ENCODE measurements at regions not wholly inside any gene's neighbourhood (a gene's known extent, or its start where the extent isn't known, plus 50 kb on each side); places are given as distances from the start of the nearest gene placed in this dataset.
A peak's percentile ranks its signal among the peaks of the same experiment; 100 is the strongest.

DNA sequence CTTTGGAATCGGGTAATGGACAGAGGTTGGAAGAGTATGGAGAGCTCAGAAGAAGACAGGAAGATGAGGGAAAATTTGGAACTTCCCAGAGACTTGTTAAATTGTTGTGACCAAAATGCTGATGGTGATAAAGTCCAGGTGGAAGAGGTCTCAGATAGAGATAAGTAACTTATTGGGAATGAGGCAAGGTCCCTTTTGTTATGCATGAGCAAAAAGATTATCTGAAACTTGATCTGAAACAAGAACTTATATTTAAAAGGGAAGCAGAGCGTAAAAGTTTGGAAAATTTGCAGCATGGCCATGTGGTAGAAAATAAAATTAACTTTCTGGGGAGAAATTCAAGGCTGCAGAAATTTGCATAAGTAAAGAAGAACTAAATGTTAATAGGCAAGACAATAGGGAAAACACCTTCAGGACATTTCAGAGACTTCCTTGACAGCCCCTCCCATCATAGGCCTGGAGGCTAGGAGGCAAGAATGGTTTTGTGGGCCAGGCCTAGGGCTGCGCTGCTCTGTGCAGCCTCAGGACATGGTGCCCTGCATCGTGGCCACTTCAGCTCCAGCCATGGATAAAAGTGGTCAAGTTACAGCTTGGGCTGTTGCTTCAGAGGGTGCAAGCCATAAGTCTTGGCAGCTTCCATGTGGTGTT, 425.7 kb upstream of the PRICKLE1 start:
- no peak for DNase-seq (ENCODE audit: low read depth)

DNA sequence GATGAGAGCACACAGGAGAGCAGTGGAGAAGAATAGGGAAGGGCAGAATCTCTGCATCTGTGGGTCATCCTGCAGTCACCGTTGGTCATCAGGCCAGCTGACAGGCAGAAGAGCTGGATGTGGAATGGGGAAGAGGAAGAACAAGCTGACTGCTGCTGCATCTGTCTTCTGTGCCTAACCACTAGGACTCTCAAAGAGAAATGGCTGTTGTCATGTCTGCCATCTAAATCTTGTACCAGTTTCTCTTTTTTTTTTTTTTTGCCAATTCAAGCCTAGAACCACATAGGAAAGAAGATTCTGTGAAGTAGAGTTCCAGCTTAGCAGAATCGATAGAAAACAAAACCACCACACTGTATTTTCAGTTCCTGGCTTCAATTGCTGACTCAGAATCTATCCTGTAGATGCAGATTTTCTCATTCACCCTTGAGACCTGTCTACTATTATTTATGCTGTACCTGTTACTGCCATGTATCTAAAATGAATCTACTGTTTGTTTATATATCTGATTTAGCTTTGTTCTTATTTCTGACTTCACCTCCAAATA, 421.9 kb upstream of the PRICKLE1 start:
- no peak for DNase-seq (ENCODE audit: low read depth)

DNA sequence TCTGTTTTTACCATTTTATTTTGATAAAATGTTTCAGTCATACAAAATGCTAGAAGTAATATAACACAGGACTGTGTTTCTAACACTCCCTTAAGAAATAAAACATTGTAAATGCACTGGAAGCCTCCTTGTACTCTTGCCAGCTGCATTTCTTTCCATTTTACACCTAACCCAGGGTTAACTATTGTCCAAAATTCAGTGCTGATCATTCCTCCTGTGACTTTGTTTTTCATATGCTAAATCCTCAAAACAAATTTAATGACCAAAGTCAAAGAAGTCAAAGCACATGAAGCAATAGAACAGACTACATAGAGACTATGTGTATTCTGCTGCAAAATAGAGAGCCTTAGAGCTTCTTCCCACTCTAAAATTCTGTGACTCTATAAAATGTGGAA, 420.3 kb upstream of the PRICKLE1 start:
- DNase-seq (ENCODE audit: low read depth): no peak

DNA sequence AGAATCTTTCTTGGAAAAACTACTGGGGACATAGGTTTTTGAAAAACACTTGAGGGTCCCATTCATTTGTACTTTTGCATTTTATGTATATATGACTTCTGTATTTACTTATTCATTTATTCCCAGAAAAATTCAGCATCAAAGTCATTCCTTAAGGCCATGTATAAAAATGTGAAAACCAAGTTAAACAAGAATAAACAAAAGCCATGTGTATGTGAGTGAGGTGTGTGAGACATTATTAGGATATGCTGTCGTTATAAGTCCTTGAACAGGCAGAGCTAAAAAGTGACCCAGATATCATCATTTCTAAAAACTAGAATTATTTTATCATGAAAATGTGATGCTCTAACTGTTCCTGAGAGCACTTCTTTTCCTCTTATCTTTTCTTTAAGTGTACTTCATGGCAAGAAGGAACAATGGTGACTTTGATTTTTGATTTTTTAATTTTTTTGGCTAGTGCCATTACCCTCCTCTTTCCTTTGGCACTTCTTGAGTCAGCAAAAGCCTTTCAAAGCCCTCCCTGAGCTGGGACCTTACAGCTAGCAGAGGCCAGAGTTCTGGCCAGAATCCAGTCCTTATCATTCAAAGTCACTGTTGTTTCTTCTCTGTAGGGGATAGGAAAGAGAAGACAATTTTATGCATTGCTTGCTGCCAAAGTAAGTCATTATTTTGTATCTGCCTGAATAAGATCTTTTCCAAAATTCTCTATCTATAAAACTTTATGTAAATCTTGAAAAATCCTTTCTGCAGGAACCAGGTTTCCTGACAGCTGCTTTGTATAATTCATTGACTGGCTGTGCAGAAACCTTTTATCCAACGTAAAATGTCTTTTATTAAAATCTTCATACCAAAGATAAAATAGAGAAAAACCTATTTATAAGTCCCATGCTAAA, 419.7 kb upstream of the PRICKLE1 start:
- no peak for DNase-seq (ENCODE audit: low read depth)

DNA sequence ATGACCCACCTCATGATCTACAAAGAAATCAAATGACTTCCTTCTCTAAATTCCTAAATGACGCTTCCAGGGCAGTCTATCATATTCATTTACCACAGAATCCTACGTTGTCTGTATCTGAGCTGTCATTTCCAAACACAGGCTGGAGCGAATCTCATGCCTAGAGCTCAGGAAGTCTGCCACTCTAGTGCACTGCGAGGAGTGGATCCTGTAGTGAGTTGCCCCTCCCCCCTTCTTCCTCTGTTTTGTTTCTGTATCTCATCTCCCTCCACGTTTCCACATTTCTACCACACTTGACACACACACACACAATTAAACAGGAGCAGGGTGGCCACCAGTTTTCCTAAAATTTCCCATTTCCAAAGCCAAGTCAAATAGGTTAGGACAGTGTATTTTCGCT, 415.4 kb upstream of the PRICKLE1 start:
- DNase-seq (ENCODE audit: low read depth): no peak

DNA sequence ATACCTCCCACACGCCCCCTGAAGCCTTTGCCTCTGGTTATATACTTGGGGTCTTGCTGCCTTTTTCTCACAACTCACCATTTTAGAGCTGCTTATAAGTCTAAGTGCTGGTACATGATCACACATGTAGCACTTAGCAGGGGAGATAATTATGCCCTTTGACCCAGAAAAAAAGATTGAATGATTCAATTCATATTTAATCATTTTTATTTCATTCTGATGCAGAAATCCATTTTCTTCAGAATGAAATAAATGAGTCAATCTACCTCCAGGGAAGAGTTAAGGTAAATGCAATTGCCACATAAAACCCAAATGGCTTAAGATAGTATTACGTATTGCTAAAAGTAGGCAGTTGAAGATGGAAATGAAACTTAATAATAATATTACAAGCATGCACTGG, 414.6 kb upstream of the PRICKLE1 start:
- DNase-seq (ENCODE audit: low read depth): no peak

DNA sequence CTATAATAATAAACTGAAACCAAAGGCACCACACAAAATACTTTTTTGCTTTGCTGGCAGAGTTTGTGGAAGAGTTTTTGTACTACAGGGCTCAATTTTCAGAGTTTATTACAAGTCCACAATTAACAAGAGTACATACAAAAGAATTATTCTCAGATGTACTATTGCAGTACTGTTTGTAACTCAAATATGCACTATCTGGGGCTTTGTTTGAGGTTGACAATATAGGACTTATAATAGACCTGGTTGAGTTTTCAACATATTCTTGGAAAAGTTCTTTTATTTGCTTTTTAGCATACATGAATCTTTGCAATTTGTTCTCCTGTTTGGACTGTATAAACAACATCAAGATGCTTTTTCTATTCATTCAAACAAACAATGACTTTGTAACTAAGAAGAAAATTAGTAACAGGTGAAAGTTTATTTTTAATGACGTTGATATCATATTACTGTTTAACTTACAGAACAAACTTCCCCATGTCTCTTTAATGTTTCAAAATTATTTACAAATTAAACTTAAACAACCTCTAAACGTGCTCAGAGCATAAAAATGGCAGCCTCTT, 407.4 kb upstream of the PRICKLE1 start:
- DNase-seq (ENCODE audit: low read depth): no peak

DNA sequence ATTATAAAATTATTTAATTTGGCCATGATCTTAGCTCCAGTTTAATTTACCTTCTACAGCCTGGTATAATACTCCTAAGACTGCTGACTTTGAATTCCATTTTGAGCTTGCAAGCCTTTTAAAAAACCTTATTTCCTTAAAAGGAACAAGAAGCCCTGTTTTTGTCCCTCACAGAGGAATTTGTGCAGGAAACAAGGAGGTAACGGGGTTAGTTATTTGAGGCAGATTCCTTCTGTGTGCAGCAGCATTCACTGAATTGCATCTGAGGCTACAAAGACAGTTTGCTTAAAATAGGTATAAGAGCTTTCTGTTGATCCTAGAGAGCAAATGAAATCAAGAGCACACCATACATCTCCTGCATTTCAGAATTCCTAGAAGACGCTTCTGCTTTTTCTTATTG, 403.3 kb upstream of the PRICKLE1 start:
- DNase-seq (ENCODE audit: low read depth): peak; percentile 2

DNA sequence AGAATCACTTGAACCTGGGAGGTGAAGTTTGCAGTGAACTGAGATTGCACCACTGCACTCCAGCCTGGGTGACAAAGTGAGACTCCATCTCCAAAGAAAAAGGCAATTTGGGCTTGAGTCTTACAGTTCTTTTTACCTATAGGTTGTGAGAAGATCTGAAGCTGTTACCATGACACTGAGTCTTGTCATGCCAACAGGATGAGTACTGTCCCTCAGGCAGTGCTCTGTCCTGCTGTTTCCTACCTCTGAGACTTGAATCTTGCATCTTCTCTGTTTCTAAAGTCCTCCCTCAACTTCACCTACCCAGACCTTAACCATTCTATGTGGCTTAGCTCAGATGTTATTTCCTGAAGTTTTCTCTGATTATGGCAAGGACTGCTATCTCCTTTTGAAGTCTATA, 400.8 kb upstream of the PRICKLE1 start:
- no peak for DNase-seq (ENCODE audit: low read depth)

DNA sequence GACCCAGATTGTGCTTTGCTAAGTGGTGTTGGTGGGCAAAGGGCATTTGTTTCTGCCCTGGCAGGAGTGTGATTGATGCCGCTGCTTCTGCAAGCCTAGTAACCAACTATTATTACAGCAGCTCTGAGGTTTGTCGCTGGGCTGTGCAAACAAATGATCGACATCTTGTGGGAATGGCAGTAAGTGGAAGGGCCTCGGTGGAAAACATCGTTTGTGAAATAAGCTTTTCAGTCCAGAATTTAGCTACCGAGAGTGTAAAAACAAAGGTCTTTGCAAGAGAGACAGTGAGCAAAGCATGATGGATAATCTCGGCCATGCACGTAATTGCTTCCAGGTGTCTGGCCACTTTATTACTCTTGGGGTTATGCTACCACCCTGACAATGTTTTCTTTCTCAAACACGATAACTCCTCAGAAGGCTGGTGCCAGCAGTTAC, 397.7 kb upstream of the PRICKLE1 start:
- DNase-seq (ENCODE audit: low read depth): no peak

DNA sequence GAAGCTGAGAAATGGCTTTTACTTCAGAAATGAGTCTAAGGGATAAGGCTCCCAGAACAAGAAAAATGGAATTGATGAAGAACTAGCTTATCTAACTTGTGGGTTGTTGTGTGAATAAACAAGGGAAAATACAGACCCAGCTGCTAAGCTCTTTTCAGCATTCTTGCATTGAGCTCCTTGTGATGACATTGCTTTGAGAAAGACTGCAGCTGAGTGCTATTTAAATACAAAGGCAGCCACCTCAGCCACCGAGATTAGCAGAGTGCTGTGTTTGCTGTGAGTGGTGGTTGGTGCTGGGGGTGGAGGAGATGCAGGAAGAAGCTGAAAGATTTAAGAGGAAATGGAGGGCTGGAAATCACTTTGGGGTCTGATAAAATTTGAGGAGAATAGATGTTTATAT, 396.0 kb upstream of the PRICKLE1 start:
- no peak for DNase-seq (ENCODE audit: low read depth)

DNA sequence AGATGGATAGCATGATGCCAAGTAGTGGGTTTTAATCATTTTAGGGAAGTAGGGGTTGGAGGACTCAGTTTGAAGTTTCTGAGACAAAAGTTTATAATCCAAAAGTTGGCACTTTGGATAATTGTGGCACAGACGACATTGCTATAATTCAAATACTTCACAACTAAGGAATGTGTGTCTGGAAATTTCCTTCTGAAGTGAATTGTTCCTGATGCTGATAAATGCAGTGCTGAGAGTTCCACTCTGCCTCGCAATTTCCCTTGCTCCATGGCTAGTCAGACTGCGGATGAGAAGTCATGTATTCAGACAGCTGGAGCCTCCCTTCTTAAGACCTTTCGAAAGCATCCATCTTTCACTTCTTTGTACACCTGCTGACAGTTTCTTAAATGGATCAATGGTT, 393.3 kb upstream of the PRICKLE1 start:
- no peak for DNase-seq (ENCODE audit: low read depth)

DNA sequence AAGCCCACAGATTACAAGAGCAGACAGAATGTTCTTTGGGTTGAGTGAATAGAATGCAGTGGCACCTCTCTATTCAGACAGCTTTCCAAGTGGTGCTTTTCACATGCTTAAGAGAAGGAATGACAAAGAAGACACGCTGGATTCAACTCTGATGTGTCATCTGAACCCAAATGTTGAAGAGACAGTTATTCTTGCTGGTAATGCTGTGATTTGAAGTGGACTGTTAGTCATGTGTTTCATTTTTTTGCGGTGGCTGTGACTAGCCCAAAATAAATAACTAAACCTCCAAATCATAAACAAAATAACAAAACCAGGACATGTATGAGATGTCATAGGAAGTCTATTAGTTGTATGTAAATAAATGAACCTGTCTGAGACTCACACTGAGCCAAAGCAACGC, 391.8 kb upstream of the PRICKLE1 start:
- peak; percentile 72 for DNase-seq (ENCODE audit: low read depth)

DNA sequence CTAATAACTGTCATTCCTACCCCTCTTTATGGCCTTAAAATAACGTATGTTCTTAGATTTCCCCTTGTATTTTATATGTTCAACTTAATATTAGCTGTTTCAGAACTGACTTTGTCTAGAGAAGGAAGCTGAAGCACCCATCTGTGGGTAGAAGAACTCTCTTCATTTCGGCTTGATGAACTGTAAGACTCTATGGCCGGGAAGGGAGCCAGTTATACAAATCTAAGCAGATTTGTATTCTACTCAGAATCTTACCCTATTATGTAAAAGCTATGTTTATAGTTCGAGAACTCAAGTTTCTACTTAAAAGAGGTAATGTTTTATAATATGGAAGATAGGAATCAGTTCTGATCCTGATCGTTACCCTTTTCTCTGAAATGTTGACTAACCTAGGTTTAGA, 390.9 kb upstream of the PRICKLE1 start:
- no peak for DNase-seq (ENCODE audit: low read depth)

DNA sequence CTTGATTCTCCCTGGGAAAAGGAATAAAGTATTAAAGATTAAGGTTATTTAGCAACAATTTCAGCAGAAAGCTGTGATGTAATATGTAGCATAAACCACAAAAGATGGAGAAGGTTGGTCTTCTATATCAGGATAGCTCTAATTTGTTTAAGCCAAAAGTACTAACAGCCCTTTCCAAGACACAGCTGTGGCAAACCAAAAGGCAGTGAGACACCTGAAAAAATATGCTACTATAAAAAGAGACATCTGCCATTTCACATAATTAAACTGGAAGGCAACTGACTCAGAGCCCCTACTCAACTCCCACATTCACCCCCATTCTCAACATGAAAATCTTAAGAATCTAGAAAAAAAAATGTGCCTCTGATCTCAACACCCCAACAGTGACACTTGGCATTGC, 390.2 kb upstream of the PRICKLE1 start:
- DNase-seq (ENCODE audit: low read depth): no peak

DNA sequence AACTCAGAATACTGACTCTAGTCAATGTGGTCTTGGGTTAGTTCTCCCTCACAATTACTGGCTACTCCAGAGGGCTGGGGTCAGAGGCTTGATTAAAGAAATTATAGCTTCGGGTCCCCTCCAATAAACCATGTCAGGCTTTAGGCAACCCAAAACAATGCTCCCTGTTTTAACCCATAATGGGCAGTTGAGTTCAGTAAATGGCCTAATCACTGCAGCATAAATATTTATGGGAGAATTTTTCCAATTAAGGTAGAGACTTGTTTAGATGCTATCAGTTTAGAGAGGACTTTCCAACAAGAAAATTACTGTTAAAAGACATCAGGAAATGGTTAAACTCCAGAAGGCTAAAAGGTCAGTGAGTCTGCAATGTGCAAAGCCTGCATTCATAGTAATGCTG, 389.2 kb upstream of the PRICKLE1 start:
- no peak for DNase-seq (ENCODE audit: low read depth)

DNA sequence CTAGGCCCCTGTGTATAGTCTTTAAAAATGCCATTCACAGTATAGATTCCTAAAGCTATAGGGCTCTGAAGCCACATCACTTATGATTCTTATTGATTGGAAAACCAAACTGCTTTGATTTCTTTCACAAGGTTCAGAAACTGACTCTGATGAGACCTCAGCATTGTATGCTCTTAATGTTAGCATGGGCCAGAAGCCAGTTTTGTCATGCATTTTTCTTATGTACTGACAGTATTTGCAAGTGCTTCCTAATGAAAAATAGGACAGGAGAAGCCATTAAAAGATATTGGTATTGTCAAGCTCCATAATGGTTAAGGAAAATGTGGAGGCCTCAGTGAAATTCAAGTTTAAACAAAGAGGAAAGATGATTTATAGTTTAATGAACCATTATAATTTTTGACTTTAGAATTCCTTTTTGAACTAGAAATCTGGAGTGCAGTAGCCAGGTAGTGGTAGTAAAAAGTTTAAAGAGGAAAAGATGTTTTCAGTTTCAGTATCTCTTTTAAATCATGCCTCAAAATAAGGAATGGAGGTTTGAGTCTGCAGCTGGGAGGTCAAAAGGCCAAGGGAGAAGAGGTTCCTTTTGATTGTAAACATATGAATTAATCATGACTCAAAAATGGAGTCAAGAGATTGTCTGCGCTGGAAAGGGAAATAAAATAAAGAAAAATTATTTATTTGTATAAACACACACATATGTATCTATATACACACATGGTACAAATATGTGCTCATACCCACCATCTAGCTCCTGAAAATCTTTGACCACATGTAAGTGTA, 388.1 kb upstream of the PRICKLE1 start:
- peak; percentile 21 for DNase-seq (ENCODE audit: low read depth)

DNA sequence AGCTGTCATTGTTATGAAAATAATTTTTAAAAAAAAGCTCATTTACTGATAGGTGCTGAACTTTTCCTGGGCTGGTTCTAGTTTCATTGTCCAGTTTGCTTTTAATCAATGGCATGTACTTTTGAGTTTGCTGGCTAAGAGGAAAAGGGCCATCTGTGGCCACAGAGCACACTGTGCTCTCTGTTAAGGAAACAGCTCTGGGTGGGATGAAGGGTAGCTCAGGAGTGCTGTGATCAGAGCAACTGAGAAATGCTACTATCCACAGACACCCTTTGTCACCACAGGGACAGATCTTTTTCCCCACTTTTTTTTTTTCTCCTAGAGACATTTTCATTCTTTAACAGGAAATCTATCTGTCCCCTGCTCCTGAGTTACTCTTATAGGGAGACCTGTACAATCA, 387.1 kb upstream of the PRICKLE1 start:
- DNase-seq (ENCODE audit: low read depth): no peak

DNA sequence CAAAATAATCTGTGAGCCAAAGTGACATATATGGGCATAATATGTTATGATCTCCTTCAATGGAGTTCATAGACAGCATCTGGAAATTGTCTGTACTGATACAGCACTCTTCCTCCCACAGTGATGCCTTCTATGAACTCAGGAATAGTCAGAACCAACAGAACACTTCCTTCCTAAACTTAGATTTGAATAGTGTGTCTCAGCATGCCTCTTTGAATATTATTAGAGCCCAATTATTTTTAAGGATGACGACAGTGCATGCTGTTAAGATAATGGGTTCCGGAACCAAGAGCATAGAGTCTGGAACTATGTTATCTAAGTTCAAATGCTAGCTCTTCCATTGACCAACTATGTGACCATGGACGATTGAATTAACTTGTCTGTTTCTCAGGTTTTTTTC, 386.6 kb upstream of the PRICKLE1 start:
- DNase-seq (ENCODE audit: low read depth): no peak

DNA sequence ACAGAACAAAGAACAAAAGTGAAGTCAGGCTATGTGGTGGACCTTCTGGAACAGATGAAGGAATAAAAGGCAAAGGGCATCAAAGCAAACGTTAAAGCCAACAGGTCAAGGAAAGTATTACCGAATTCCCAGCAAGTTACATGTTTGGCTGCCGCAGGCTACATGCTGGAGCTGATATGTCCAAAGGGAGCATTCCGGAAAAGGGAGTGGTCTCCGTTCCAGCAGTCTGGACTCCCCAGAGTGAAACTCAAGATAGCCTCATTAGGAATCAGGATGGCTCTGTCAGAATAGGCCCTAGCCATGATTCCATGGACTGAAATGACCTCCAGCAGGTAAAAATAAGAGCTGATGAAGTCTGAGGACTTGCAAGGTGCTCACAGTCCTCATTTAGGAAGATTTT, 379.8 kb upstream of the PRICKLE1 start:
- no peak for DNase-seq (ENCODE audit: low read depth)

DNA sequence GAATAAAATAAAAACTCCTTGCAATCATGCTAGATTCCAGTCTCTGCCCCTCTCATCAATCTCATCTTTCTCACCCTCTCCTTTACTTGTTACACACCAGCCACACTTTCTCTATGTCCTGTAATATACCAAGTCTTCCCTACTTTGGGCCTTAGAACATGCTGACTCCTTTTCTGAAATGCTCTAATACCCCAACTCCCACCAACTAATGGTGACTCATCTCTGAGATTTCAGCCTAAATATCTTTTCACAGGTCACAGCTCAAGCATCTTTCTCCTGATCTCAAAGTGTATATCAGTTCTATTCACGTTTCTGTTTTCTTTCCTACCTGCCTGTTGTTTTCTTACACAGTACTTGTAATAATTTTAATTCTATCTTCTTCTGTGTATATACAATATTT, 378.9 kb upstream of the PRICKLE1 start:
- no peak for DNase-seq (ENCODE audit: low read depth)

DNA sequence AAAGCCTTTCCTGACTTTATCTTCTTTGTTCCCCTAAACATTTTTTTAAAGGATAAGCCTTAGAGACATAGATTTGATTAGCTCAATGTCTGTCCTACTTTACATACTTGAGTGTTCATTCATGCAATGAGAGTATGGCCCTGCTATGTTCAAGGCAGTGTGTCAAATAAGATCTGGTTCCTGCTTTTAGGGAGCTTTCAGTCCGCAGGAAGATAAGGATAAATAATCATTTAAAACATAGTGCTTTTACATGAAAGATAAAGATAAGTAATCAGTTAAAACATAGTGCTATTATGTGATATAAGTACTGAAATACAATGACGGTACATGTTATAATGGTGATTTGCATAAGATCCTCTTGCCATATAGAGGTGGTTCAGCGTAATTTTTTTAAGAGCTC, 378.3 kb upstream of the PRICKLE1 start:
- DNase-seq (ENCODE audit: low read depth): no peak
